Fibroblast of lung (primary cell): ENCODE measurements at regions not wholly inside any gene's neighbourhood (a gene's known extent, or its start where the extent isn't known, plus 50 kb on each side); places are given as distances from the start of the nearest gene placed in this dataset.

Experiments
- DNase-seq, 2 donors: peaks; one replicate each; pipeline versions ENCODE4 v3.0.0 to v3.0.0-alpha.2; 2010; ENCODE audit warnings: low read depth in 2 of 2
- H2AFZ ChIP-seq: 2 replicates; pipeline ENCODE4 v1.5.1; 2012; ENCODE audit warnings: low read length, control low read depth, inconsistent platforms
- H3K27ac ChIP-seq: 2 replicates; pipeline ENCODE4 v1.5.1; 2011; ENCODE audit warnings: low read length, control low read depth; ENCODE audit not compliant: insufficient read depth
- H3K27me3 ChIP-seq: 2 replicates; pipeline ENCODE4 v1.5.1; 2011; ENCODE audit warnings: mild to moderate bottlenecking, low read length; ENCODE audit not compliant: control insufficient read depth, insufficient read depth
- H3K36me3 ChIP-seq: 2 replicates; pipeline ENCODE4 v1.5.1; 2011; ENCODE audit warnings: low read length; ENCODE audit not compliant: control insufficient read depth, insufficient read depth
- H3K4me1 ChIP-seq: 2 replicates; pipeline ENCODE4 v1.5.1; 2011; ENCODE audit warnings: low read length; ENCODE audit not compliant: control insufficient read depth, insufficient read depth; ENCODE audit errors: extremely low read depth
- H3K4me2 ChIP-seq: 2 replicates; pipeline ENCODE4 v1.5.1; 2011; ENCODE audit warnings: low read length, control low read depth; ENCODE audit not compliant: insufficient read depth; ENCODE audit errors: extremely low read depth
- H3K4me3 ChIP-seq, 4 experiments: fragments of 200-600 bp in 1 of 4; sonication (generic) in 1 of 4; replicated peaks in 1 of 4; 2 replicates each; pipeline ENCODE4 v1.5.1; 2011 to 2016; ENCODE audit warnings: low read length in 4 of 4, low read depth in 3 of 4, mild to moderate bottlenecking in 3 of 4, control low read depth in 2 of 4, inconsistent platforms in 1 of 4, mixed read lengths in 1 of 4; ENCODE audit not compliant: insufficient read depth in 1 of 4; ENCODE audit errors: control extremely low read depth in 1 of 4
- H3K79me2 ChIP-seq: 2 replicates; pipeline ENCODE4 v1.5.1; 2012; ENCODE audit warnings: mild to moderate bottlenecking, low read length, inconsistent platforms; ENCODE audit not compliant: control insufficient read depth, insufficient read depth
- H3K9ac ChIP-seq: 2 replicates; pipeline ENCODE4 v1.5.1; 2011; ENCODE audit warnings: mild to moderate bottlenecking, low read length, control low read depth; ENCODE audit not compliant: insufficient read depth
- H3K9me3 ChIP-seq: 2 replicates; pipeline ENCODE4 v1.5.1; 2012; ENCODE audit warnings: low read depth, low read length; ENCODE audit not compliant: control insufficient read depth, insufficient read depth
- H4K20me1 ChIP-seq: 2 replicates; pipeline ENCODE4 v1.5.1; 2011; ENCODE audit warnings: low read length; ENCODE audit not compliant: control insufficient read depth, insufficient read depth; ENCODE audit errors: extremely low read depth
- EZH2 ChIP-seq: IDR thresholded peaks from 2 replicates; pipeline ENCODE4 v1.5.1; 2012; ENCODE audit warnings: low read length, control low read depth, mild to moderate bottlenecking; ENCODE audit errors: missing control alignments
- TF ChIP-seq, protein P1 (sequence below), 2 donors: IDR thresholded peaks in 1 of 2; conservative IDR thresholded peaks in 1 of 2; 1 replicate in 1 of 2; 2 replicates in 1 of 2; pipeline ENCODE4 v1.5.1; 2011 to 2012; ENCODE audit warnings: low read length in 2 of 2, control low read depth in 1 of 2, inconsistent platforms in 1 of 2, low read depth in 1 of 2, mild to moderate bottlenecking in 1 of 2

- DNase-seq = no peak
- no peak overlapping the region for H2AFZ ChIP-seq
- no peaks in the 10 kb centered on the region for H4K20me1 ChIP-seq
- no peaks in the 10 kb centered on the region for H3K27me3 ChIP-seq
- H3K9me3 ChIP-seq = no peaks in the 10 kb centered on the region
- peaks cover 1% of the 10 kb centered on the region for H3K4me1 ChIP-seq
- no peak overlapping the region for H3K9ac ChIP-seq
- H3K36me3 ChIP-seq = no peaks in the 10 kb centered on the region
- no peak overlapping the region for H3K4me2 ChIP-seq
- no peaks in the 10 kb centered on the region for H3K79me2 ChIP-seq
- TF ChIP-seq, protein P1, sequence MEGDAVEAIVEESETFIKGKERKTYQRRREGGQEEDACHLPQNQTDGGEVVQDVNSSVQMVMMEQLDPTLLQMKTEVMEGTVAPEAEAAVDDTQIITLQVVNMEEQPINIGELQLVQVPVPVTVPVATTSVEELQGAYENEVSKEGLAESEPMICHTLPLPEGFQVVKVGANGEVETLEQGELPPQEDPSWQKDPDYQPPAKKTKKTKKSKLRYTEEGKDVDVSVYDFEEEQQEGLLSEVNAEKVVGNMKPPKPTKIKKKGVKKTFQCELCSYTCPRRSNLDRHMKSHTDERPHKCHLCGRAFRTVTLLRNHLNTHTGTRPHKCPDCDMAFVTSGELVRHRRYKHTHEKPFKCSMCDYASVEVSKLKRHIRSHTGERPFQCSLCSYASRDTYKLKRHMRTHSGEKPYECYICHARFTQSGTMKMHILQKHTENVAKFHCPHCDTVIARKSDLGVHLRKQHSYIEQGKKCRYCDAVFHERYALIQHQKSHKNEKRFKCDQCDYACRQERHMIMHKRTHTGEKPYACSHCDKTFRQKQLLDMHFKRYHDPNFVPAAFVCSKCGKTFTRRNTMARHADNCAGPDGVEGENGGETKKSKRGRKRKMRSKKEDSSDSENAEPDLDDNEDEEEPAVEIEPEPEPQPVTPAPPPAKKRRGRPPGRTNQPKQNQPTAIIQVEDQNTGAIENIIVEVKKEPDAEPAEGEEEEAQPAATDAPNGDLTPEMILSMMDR (conservative IDR thresholded peaks at IDR 0.05 in 1 of 2, IDR thresholded peaks at IDR 0.05 in 1 of 2; ENCODE audit: low read depth in 1 of 2, low read length in 2 of 2) = no peak
- TF ChIP-seq EZH2 = no peak
- no peak overlapping the region for H3K27ac ChIP-seq
- H3K4me3 ChIP-seq = no peak overlapping the region
Observed at GRCh38 chr11:27247660-27248059, 115.4 kb downstream of the CCDC34 start.

DNA sequence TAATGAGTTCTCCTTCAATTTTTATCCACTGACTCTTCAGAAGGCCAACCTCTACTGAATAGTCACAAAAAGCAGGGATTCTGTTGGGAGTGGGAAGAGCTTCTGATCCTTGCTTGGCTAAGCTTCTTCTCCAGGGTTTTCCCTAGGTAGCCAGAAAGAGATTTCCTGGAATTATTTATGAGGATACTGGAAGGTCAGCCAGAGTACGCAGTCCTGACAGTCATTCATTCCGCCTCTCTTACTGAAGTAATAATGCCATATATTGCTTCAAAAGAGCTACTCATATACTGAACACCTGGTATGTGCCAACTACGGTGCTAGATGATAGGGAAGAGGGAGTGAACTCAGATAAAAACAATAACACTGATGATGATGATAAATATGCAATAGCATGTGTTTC is 116.1 kb downstream of the CCDC34 start:
- Histone ChIP-seq H4K20me1 (no peaks in the 10 kb centered on the region), H3K9me3 (no peaks in the 10 kb centered on the region), H3K36me3 (no peaks in the 10 kb centered on the region), H3K4me1 (peaks cover 4% of the 10 kb centered on the region), H3K4me2 (no peak overlapping the region), H3K9ac (no peak overlapping the region), H3K4me3 (no peak overlapping the region), H3K27me3 (no peaks in the 10 kb centered on the region), H3K79me2 (no peaks in the 10 kb centered on the region), H2AFZ (no peak overlapping the region), H3K27ac (no peak overlapping the region)
- peak in 1 of 2 donors; percentile 84 for DNase-seq
- TF ChIP-seq, protein P1 (conservative IDR thresholded peaks at IDR 0.05 in 1 of 2, IDR thresholded peaks at IDR 0.05 in 1 of 2; ENCODE audit: low read depth in 1 of 2, low read length in 2 of 2) = no peak
- TF ChIP-seq EZH2 = no peak

- Histone ChIP-seq H3K27ac (no peak overlapping the region), H3K36me3 (no peaks in the 10 kb centered on the region), H2AFZ (no peak overlapping the region), H3K9me3 (no peaks in the 10 kb centered on the region), H3K4me1 (peaks cover 8% of the 10 kb centered on the region), H4K20me1 (no peaks in the 10 kb centered on the region), H3K79me2 (no peaks in the 10 kb centered on the region), H3K27me3 (no peaks in the 10 kb centered on the region), H3K9ac (no peak overlapping the region), H3K4me2 (no peak overlapping the region), H3K4me3 (no peak overlapping the region)
- no peak for TF ChIP-seq EZH2
- TF ChIP-seq, protein P1 (conservative IDR thresholded peaks at IDR 0.05 in 1 of 2, IDR thresholded peaks at IDR 0.05 in 1 of 2; ENCODE audit: low read depth in 1 of 2, low read length in 2 of 2) = no peak
- no peak for DNase-seq
Observed at GRCh38 chr11:27244900-27245299, 118.1 kb downstream of the CCDC34 start.
